ENCODE measurements at regions not wholly inside any gene's neighbourhood (a gene's known extent, or its start where the extent isn't known, plus 50 kb on each side); places are given as distances from the start of the nearest gene placed in this dataset.

GRCh38 chr3:5270666-5271371 is 83.3 kb downstream of the EDEM1 start:
- no peak for DNase-seq

- DNase-seq: no peak
These were observed 83.8 kb downstream of the EDEM1 start for GRCh38 chr3:5271372-5271683.

GRCh38 chr3:5272387-5272786 is 84.9 kb downstream of the EDEM1 start:
- DNase-seq: no peak

GRCh38 chr3:5274091-5274490 is 86.6 kb downstream of the EDEM1 start:
- no peak for DNase-seq

- no peak for DNase-seq
These were observed 88.0 kb downstream of the EDEM1 start for GRCh38 chr3:5275529-5275928.

- no peak for DNase-seq
These were observed 89.4 kb downstream of the EDEM1 start for GRCh38 chr3:5276934-5277333.

- no peak for DNase-seq
These were observed 90.2 kb downstream of the EDEM1 start for GRCh38 chr3:5277612-5278236.

DNA sequence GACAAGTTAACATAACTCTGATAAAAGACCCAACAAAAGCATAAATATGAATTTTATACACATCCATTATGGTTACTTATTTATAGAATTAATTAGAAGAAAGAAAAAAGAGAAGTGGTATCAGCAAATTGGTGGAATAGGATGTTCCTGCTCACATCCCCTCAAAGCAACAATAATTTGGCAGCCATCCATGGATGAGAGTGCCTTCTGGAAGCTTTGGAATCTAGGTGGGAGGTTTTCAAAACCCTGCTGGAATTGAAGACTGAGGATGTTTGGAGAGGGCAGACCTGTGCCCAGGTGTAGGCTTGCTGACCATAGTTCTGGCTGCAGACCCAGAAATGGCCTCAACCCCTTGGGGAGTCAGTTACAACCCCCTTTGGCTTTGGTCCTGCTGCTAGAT is 91.2 kb downstream of the EDEM1 start:
- no peak for DNase-seq

- no peak for DNase-seq
These were observed 95.2 kb downstream of the EDEM1 start for GRCh38 chr3:5282703-5283102.

DNA sequence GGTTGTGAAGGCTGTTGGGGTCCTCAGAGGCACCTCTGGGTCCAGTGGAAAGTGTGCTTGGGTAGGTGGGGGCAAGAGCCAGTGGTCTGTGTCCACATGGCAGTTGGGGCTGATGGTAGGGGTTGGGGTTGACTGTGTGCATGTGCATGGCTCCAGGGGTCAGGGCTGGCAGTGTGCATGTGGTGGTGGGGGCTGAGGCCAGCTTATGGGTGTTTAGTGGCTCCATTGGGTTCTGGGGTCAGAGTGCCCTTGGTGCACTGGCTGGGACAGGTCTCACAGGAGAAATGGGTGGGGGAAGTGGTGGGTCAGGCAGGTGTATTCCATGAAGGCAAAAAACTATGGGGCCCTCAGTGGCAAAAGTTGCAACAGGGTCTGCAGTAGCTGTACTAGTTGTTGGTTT is 97.9 kb downstream of the EDEM1 start:
- no peak for DNase-seq

DNA sequence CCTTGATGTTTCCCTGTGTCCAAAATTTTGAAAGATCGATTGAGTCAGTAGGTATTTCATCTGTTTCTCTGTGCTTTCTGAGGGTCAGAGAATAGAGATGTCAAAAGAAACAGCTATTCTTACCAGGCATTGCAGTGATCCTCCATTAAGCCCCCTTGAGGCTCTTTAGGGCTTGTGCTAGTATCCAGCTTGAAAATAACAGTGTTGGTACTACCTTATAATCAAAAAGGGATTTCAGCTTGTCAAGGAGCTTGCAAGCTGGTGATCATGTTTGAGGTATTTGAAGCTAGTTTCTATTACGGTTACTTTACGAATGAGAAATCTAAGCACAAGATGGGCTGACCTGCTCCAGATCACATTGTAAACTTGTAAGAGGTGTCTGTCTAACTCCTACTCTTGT is 103.4 kb downstream of the EDEM1 start:
- DNase-seq: no peak

DNA sequence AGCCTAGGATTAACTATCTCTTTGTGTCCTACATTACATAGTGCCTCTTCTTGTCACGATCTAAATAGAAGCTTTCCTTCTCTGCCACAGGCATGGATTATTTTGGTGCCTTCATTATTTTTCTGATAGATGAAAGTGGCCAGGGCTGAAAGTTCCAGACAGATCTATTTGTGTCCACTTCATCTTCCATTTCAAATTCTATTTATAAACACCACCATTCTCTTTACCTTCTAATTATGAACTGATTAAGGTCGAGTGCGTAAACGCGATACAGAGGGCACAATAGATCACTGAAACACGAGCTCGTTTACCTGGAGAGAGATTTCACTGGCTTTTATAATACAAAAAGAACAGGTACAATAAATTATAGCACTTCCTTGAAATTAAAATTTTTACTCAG is 105.0 kb downstream of the EDEM1 start:
- no peak for DNase-seq

DNA sequence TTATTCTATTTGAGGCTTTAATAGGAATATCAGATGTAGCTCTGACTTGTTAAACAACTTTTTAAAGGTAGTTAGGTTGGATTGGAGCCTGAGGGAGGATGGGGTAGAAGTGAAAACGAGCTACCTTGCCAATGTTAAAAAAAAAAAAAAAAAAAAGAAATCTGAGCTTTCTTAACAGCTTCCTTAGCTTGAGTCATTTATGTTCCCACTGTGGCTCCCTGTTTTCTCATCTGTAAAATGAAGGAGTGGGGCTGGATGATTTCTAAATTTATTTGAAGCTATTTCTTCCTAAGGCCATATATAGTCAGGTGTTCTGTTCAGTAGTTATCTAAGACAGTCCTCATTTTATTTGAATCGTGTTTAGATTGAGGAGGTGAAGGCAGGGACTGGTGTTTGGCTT is 105.7 kb downstream of the EDEM1 start:
- DNase-seq: no peak

GRCh38 chr3:5294356-5294755 is 106.8 kb downstream of the EDEM1 start:
- no peak for DNase-seq

GRCh38 chr3:5295191-5295690 is 107.7 kb downstream of the EDEM1 start:
- DNase-seq: no peak

DNA sequence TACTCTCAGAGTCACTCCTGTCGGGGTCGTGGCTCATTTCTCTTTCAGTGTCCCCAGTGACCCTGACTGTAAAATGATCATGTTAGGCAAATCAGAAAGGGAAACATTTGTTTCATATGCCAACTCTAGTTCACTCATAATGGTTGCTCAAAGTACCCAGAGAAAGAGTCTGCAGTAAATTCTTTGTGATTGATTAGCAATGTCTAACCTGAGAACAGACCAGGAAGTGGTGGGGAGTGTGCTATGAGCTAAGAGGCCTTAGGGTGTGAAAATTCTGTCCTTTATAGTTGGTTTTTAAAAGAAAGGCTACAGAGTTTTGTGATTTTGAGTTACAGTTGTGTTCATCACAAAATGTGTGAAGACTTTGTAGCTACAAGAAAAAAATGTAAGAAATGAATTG is 108.9 kb downstream of the EDEM1 start:
- no peak for DNase-seq

DNA sequence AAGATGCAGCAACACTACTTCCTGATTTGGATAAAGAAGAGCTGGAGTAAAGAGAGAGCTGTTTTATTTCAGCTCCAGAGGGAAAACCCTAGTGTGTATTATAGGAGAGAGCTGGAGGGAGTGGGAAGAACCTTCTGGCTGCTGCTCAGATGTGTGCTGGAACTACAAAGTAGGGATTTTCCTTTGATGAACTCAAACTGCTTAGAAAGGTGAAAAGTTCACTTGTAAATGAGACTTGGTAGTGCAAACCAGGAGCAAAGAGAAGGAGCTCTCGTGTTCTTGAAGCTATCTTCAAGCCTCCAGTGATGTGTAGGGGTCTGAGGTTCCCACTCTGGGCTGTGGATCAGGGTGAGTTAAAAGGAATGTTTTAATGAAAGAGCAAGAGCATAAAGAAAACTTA is 110.4 kb downstream of the EDEM1 start:
- DNase-seq: no peak

GRCh38 chr3:5298453-5298852 is 110.9 kb downstream of the EDEM1 start:
- DNase-seq: no peak

GRCh38 chr3:5299161-5299560 is 111.7 kb downstream of the EDEM1 start:
- no peak for DNase-seq

DNA sequence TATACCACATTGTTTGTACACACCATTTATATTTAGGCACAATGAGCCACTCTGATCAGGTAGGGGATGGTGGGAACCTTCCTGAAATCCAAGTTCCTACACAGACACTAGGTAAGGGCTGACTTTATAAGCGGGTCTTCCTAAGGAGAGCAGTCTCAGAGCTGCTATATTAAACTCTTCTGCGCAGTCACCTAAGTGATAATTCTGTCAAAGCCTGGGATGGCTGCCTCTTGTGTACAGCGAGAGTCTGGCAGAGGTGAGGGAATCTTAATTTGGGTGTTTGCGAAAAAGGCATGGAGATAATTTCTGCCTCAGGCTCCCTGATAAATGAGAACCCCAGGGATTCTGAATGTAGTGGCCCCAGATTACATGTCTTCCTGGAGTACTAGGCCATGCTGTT is 113.1 kb downstream of the EDEM1 start:
- no peak for DNase-seq

DNA sequence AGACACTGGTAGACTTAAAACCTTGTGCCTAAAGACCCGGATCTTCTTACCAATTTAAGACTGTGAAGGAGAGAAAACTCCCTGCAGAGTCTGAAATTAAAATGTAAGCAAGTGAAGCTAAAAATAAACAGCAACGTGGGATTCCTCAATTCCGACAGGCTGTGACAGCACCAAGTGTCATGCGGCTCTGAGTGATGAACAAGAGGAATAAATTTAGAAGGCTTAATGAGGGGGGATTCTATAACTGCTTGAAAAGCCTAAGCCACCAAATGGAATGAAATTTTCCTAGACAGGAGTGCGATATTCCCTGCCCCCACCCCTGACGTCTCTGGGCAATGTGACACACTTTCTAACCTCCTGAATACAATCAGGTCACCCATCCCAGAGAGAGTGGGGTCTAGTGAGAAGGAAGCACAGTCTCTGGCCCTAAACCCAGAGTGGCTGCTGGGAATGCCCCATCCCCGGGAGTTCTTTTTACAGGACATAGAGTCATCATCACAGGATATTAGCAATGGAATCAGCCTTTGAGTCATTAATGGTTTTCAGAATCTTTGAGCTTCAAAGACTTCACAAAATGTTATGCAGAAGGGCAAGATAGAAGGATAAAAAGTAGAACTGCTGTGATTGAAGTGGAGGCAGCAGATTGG is 114.3 kb downstream of the EDEM1 start:
- DNase-seq: no peak

DNA sequence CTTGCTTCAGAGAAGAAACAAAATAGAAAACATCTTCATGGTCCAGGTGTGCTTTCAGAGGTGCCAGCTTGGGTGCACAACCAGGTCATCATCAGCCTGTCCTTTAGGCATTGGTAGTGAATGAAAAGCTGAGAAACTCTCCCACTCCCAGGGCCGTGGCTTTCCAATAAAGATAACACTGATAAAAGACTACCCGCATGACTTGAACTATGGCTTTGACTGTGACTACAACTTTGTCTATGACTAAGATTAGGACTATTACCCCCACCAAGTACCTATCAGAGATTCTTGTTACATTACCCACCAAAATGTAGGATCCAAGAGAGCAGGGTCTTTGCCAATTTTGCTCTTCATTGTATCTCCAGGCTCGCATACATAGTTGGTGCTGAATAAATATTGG is 115.2 kb downstream of the EDEM1 start:
- no peak for DNase-seq

- no peak for DNase-seq
These were observed 116.7 kb downstream of the EDEM1 start for GRCh38 chr3:5304188-5304587.
